HepG2 (cell line): ENCODE measurements at regions not wholly inside any gene's neighbourhood (a gene's known extent, or its start where the extent isn't known, plus 50 kb on each side); places are given as distances from the start of the nearest gene placed in this dataset.

Experiments
- ADNP ChIP-seq: sonication (generic); formaldehyde crosslinking; IDR thresholded peaks from 2 replicates; pipeline ENCODE4 v1.4.0; 2020; ENCODE audit warnings: missing genetic modification reagents
- CENPX ChIP-seq: sonication (generic); formaldehyde crosslinking; IDR thresholded peaks from 2 replicates; pipeline ENCODE4 v1.9.0; 2021; ENCODE audit warnings: mild to moderate bottlenecking, missing genetic modification reagents, moderate library complexity
- ETV5 ChIP-seq: IDR thresholded peaks from 2 replicates; pipeline ENCODE4 v1.6.1; 2018; ENCODE audit warnings: missing biosample characterization, missing genetic modification reagents, inconsistent platforms, borderline replicate concordance
- FOXC1 ChIP-seq: sonication (generic); formaldehyde crosslinking; IDR thresholded peaks from 2 replicates; pipeline ENCODE4 v1.8.0; 2022; ENCODE audit warnings: mild to moderate bottlenecking, missing genetic modification reagents, borderline replicate concordance
- ISL2 ChIP-seq: sonication (generic); formaldehyde crosslinking; IDR thresholded peaks from 2 replicates; pipeline ENCODE4 v1.5.0; 2020; ENCODE audit warnings: missing genetic modification reagents
- KAT7 ChIP-seq: IDR thresholded peaks from 2 replicates; pipeline ENCODE4 v1.6.1; 2018; ENCODE audit warnings: borderline replicate concordance, missing compliant biosample characterization
- KDM2A ChIP-seq: sonication (generic); formaldehyde crosslinking; IDR thresholded peaks from 2 replicates; pipeline ENCODE4 v1.4.0; 2020; ENCODE audit warnings: low read depth, missing genetic modification reagents, borderline replicate concordance
- MEIS1 ChIP-seq: sonication (generic); formaldehyde crosslinking; IDR thresholded peaks from 2 replicates; pipeline ENCODE4 v1.9.0; 2021; ENCODE audit warnings: mild to moderate bottlenecking, missing genetic modification reagents, moderate library complexity, borderline replicate concordance
- PLRG1 ChIP-seq: fragments of 450-650 bp; conservative IDR thresholded peaks from 2 replicates; pipeline ENCODE4 v1.6.1; 2016
- SP5 ChIP-seq: IDR thresholded peaks from 2 replicates; pipeline ENCODE4 v1.6.1; 2016; ENCODE audit warnings: low read depth, borderline replicate concordance
- TP53 ChIP-seq: sonication (generic); formaldehyde crosslinking; conservative IDR thresholded peaks from 2 replicates; pipeline ENCODE4 v1.4.0; 2020; ENCODE audit warnings: missing genetic modification reagents
- ZNF33A ChIP-seq: sonication (generic); formaldehyde crosslinking; IDR thresholded peaks from 2 replicates; pipeline ENCODE4 v1.5.1; 2020; ENCODE audit warnings: missing genetic modification reagents, mild to moderate bottlenecking, moderate library complexity, borderline replicate concordance
- ZNF446 ChIP-seq: sonication (generic); formaldehyde crosslinking; IDR thresholded peaks from 2 replicates; pipeline ENCODE4 v1.5.0; 2020; ENCODE audit warnings: mild to moderate bottlenecking, missing genetic modification reagents
- ZNF451 ChIP-seq: sonication (generic); formaldehyde crosslinking; IDR thresholded peaks from 2 replicates; pipeline ENCODE4 v1.5.0; 2020; ENCODE audit warnings: mild to moderate bottlenecking, missing genetic modification reagents
- ZNF468 ChIP-seq: sonication (generic); formaldehyde crosslinking; IDR thresholded peaks from 2 replicates; pipeline ENCODE4 v1.8.0; 2022; ENCODE audit warnings: mild to moderate bottlenecking, moderate library complexity, missing genetic modification reagents
- ZNF557 ChIP-seq: sonication (generic); formaldehyde crosslinking; IDR thresholded peaks from 2 replicates; pipeline ENCODE4 v1.4.0; 2020; ENCODE audit warnings: missing genetic modification reagents
- ZNF564 ChIP-seq: sonication (generic); formaldehyde crosslinking; IDR thresholded peaks from 2 replicates; pipeline ENCODE4 v1.8.1; 2023; ENCODE audit warnings: mild to moderate bottlenecking, missing genetic modification reagents
- TF ChIP-seq, protein P1 (sequence below): sonication (generic); formaldehyde crosslinking; IDR thresholded peaks from 2 replicates; pipeline ENCODE4 v1.4.0; 2020; ENCODE audit warnings: missing genetic modification reagents, mild to moderate bottlenecking, borderline replicate concordance
- TF ChIP-seq, protein P2 (sequence below): sonication (generic); formaldehyde crosslinking; IDR thresholded peaks from 2 replicates; pipeline ENCODE4 v1.5.1; 2020; ENCODE audit warnings: mild to moderate bottlenecking, missing genetic modification reagents, moderate library complexity
- TF ChIP-seq, protein P3 (sequence below): sonication (generic); formaldehyde crosslinking; IDR thresholded peaks from 2 replicates; pipeline ENCODE4 v1.9.0; 2022; ENCODE audit warnings: missing genetic modification reagents, mild to moderate bottlenecking, borderline replicate concordance
- TF ChIP-seq, protein P4 (sequence below): sonication (generic); formaldehyde crosslinking; conservative IDR thresholded peaks from 2 replicates; pipeline ENCODE4 v1.8.0; 2022; ENCODE audit warnings: missing genetic modification reagents
- TF ChIP-seq, protein P5 (sequence below): sonication (generic); formaldehyde crosslinking; IDR thresholded peaks from 2 replicates; pipeline ENCODE4 v1.8.1; 2023; ENCODE audit warnings: mild to moderate bottlenecking, inconsistent platforms, moderate library complexity, missing genetic modification reagents, borderline replicate concordance

DNA sequence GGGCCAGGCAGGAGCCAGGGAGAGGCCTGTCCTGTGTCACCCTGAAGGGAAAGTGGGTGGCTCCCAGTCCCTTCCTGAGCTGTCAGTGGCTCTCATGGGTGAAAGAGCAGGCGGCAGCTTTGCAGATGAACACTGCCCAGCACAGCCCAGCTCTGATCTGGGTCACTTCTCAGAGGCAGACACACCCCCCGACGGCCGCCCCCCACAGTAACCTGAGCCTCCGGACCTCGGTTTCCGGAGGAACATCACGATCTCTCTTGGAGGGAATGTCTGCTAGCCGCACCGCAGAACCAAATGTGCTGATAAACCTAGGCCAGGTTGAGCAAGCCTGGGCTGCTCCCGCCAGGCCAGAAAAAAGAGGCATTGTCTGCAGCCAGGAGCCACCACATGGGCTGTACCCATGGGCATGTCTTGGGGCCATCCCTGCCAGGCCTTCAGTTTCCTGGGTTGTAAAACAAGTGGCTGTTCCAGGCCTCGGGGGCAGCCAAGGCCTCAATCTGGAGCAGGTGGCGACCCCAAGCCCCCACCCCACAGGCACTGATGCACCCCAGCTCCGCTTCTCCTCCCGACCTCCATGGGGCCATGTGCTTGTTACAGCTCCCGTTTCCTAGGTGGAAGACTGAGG is 57.6 kb downstream of the NCOR2 start (continued):
- TF ChIP-seq CENPX (CRISPR knock-in tag), result no peak
- no peak for TF ChIP-seq PLRG1
- no peak for TF ChIP-seq KDM2A (CRISPR knock-in tag)
- TF ChIP-seq KAT7 (CRISPR knock-in tag), result no peak
- TF ChIP-seq ZNF33A, result no peak
- no peak for TF ChIP-seq ISL2
- TF ChIP-seq ADNP (CRISPR knock-in tag), result no peak
- TF ChIP-seq TP53 (CRISPR knock-in tag), result no peak
- TF ChIP-seq SP5, result no peak
- no peak for TF ChIP-seq MEIS1 (CRISPR knock-in tag)
- TF ChIP-seq ZNF468 (CRISPR knock-in tag), result no peak
- TF ChIP-seq, protein P1, sequence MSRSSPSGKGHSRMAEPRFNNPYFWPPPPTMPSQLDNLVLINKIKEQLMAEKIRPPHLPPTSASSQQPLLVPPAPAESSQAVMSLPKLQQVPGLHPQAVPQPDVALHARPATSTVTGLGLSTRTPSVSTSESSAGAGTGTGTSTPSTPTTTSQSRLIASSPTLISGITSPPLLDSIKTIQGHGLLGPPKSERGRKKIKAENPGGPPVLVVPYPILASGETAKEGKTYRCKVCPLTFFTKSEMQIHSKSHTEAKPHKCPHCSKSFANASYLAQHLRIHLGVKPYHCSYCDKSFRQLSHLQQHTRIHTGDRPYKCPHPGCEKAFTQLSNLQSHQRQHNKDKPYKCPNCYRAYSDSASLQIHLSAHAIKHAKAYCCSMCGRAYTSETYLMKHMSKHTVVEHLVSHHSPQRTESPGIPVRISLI, result peak; percentile 59; the same call in 1 of the 2 replicates
- peak; percentile 55 for TF ChIP-seq ETV5 (CRISPR knock-in tag)
- TF ChIP-seq, protein P2, sequence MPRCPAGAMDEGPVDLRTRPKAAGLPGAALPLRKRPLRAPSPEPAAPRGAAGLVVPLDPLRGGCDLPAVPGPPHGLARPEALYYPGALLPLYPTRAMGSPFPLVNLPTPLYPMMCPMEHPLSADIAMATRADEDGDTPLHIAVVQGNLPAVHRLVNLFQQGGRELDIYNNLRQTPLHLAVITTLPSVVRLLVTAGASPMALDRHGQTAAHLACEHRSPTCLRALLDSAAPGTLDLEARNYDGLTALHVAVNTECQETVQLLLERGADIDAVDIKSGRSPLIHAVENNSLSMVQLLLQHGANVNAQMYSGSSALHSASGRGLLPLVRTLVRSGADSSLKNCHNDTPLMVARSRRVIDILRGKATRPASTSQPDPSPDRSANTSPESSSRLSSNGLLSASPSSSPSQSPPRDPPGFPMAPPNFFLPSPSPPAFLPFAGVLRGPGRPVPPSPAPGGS (CRISPR knock-in tag), result no peak
- TF ChIP-seq, protein P3, sequence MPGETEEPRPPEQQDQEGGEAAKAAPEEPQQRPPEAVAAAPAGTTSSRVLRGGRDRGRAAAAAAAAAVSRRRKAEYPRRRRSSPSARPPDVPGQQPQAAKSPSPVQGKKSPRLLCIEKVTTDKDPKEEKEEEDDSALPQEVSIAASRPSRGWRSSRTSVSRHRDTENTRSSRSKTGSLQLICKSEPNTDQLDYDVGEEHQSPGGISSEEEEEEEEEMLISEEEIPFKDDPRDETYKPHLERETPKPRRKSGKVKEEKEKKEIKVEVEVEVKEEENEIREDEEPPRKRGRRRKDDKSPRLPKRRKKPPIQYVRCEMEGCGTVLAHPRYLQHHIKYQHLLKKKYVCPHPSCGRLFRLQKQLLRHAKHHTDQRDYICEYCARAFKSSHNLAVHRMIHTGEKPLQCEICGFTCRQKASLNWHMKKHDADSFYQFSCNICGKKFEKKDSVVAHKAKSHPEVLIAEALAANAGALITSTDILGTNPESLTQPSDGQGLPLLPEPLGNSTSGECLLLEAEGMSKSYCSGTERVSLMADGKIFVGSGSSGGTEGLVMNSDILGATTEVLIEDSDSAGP (CRISPR knock-in tag), result peak; percentile 36; the same call in 1 of the 2 replicates
- TF ChIP-seq, protein P4, sequence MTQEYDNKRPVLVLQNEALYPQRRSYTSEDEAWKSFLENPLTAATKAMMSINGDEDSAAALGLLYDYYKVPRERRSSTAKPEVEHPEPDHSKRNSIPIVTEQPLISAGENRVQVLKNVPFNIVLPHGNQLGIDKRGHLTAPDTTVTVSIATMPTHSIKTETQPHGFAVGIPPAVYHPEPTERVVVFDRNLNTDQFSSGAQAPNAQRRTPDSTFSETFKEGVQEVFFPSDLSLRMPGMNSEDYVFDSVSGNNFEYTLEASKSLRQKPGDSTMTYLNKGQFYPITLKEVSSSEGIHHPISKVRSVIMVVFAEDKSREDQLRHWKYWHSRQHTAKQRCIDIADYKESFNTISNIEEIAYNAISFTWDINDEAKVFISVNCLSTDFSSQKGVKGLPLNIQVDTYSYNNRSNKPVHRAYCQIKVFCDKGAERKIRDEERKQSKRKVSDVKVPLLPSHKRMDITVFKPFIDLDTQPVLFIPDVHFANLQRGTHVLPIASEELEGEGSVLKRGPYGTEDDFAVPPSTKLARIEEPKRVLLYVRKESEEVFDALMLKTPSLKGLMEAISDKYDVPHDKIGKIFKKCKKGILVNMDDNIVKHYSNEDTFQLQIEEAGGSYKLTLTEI, result no peak
- no peak for TF ChIP-seq ZNF557 (CRISPR knock-in tag)
- TF ChIP-seq ZNF446 (CRISPR knock-in tag), result 0 out of 2 replicates have a peak, but pooled peaks have one; percentile 21
- TF ChIP-seq, protein P5, sequence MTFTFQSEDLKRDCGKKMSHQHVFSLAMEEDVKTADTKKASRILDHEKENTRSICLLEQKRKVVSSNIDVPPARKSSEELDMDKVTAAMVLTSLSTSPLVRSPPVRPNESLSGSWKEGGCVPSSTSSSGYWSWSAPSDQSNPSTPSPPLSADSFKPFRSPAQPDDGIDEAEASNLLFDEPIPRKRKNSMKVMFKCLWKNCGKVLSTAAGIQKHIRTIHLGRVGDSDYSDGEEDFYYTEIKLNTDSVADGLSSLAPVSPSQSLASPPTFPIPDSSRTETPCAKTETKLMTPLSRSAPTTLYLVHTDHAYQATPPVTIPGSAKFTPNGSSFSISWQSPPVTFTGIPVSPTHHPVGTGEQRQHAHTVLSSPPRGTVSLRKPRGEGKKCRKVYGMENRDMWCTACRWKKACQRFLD (CRISPR knock-in tag), result no peak
- TF ChIP-seq ZNF564 (CRISPR knock-in tag), result no peak
- no peak for TF ChIP-seq ZNF451 (CRISPR knock-in tag)
- TF ChIP-seq FOXC1 (CRISPR knock-in tag), result no peak
